ENCODE measurements at regions not wholly inside any gene's neighbourhood (a gene's known extent, or its start where the extent isn't known, plus 50 kb on each side); places are given as distances from the start of the nearest gene placed in this dataset.

GRCh38 chr12:65664715-65665250, 159.5 kb upstream of the HMGA2 start:
- ChIA-PET POLR2A (no interaction called here), CTCF (ENCODE audit: low intra/inter-chr PET ratio) (no interaction called here)
- in situ Hi-C loops (cut with MboI) (no loop called here), intact Hi-C loops (cut with micrococcal nuclease) (no loop called here)
- Histone ChIP-seq H3K4me3 (no peak overlapping the region), H2AFZ (ENCODE audit: low read depth, low read length) (no peak overlapping the region), H3K9me1 (ENCODE audit: control insufficient read depth, insufficient read depth, low read length) (no peaks in the 10 kb centered on the region), H3K79me2 (ENCODE audit: control insufficient read depth, insufficient read depth, low read length) (no peaks in the 10 kb centered on the region), H3K4me2 (ENCODE audit: insufficient read depth, low read length) (no peak overlapping the region), H3K4me1 (replicated peaks in 1 of 2; ENCODE audit: control insufficient read depth in 2 of 2, insufficient read depth in 2 of 2, low read length in 2 of 2) (peaks cover 0 to 57% of the 10 kb centered on the region in 2 experiments; a peak in 4 of 5 replicates), H3K9me3 (replicated peaks; ENCODE audit: control insufficient read depth, insufficient read depth, low read depth, low read length) (no peaks in the 10 kb centered on the region), H3K9ac (ENCODE audit: insufficient read depth in 1 of 2, low read depth in 2 of 2, low read length in 2 of 2) (no peak overlapping the region), H3K27ac (ENCODE audit: extremely low read depth, low read depth, low read length) (no peak overlapping the region), H3K27me3 (ENCODE audit: control insufficient read depth in 2 of 2, insufficient read depth in 2 of 2, low read length in 2 of 2) (no peaks in the 10 kb centered on the region), H4K20me1 (replicated peaks; ENCODE audit: control insufficient read depth, insufficient read depth, low read length) (no peaks in the 10 kb centered on the region), H3K36me3 (ENCODE audit: control insufficient read depth, insufficient read depth, low read length) (no peaks in the 10 kb centered on the region)
- FAIRE-seq (no peak), ATAC-seq (no peak), DNase-seq (ENCODE audit: extremely low read depth in 1 of 4, low spot score in 3 of 4) (no peak)
- TF ChIP-seq MAFG (tag; conservative IDR thresholded peaks at IDR 0.05) (no peak), ZNF311 (CRISPR knock-in tag; IDR thresholded peaks at IDR 0.05) (peak; percentile 93)
- BruUV-seq (replicated peaks), result no TSS peak
- WGBS (ENCODE audit: insufficient coverage, low coverage, missing lambda C conversion rate), result 30% methylated on average over 3 of the region's 3 CpGs

GRCh38 chr12:65665817-65666216, 158.5 kb upstream of the HMGA2 start:
- no peaks in the 10 kb centered on the region for H3K9me1 ChIP-seq (ENCODE audit: control insufficient read depth, insufficient read depth, low read length)
- no peaks in the 10 kb centered on the region for H3K79me2 ChIP-seq (ENCODE audit: control insufficient read depth, insufficient read depth, low read length)
- H3K4me3 ChIP-seq, result no peak overlapping the region
- no TSS peak for BruUV-seq (replicated peaks)
- no peaks in the 10 kb centered on the region for H4K20me1 ChIP-seq (replicated peaks; ENCODE audit: control insufficient read depth, insufficient read depth, low read length)
- POLR2A ChIA-PET, result no interaction called here
- CTCF ChIA-PET (ENCODE audit: low intra/inter-chr PET ratio), result no interaction called here
- H3K4me2 ChIP-seq (ENCODE audit: insufficient read depth, low read length), result no peak overlapping the region
- in situ Hi-C loops (cut with MboI), result no loop called here
- no peaks in the 10 kb centered on the region for H3K9me3 ChIP-seq (replicated peaks; ENCODE audit: control insufficient read depth, insufficient read depth, low read depth, low read length)
- WGBS (ENCODE audit: insufficient coverage, low coverage, missing lambda C conversion rate), result 41% methylated on average over 2 of the region's 2 CpGs
- DNase-seq (ENCODE audit: extremely low read depth in 1 of 4, low spot score in 3 of 4) (no peak), FAIRE-seq (no peak), ATAC-seq (no peak)
- intact Hi-C loops (cut with micrococcal nuclease), result no loop called here
- no peak overlapping the region for H2AFZ ChIP-seq (ENCODE audit: low read depth, low read length)
- H3K4me1 ChIP-seq (replicated peaks in 1 of 2; ENCODE audit: control insufficient read depth in 2 of 2, insufficient read depth in 2 of 2, low read length in 2 of 2), result peaks cover 0 to 54% of the 10 kb centered on the region in 2 experiments; a peak in 4 of 5 replicates
- no peaks in the 10 kb centered on the region for H3K36me3 ChIP-seq (ENCODE audit: control insufficient read depth, insufficient read depth, low read length)
- peak overlapping the region; percentile 76; the same call in 1 of the 3 replicates for H3K27ac ChIP-seq (ENCODE audit: extremely low read depth, low read depth, low read length)
- no peaks in the 10 kb centered on the region for H3K27me3 ChIP-seq (ENCODE audit: control insufficient read depth in 2 of 2, insufficient read depth in 2 of 2, low read length in 2 of 2)
- no peak overlapping the region for H3K9ac ChIP-seq (ENCODE audit: insufficient read depth in 1 of 2, low read depth in 2 of 2, low read length in 2 of 2)
- TF ChIP-seq MEIS2 (IDR thresholded peaks at IDR 0.05; ENCODE audit: partially characterized antibody) (peak; percentile 80), KDM2B (CRISPR knock-in tag; IDR thresholded peaks at IDR 0.05) (no peak), TRIM24 (IDR thresholded peaks at IDR 0.05) (peak in 1 of 2 experiments; percentile 39; a peak in 1 of 4 replicates), CEBPB (tag; IDR thresholded peaks at IDR 0.05) (peak; percentile 87), MAFK (IDR thresholded peaks at IDR 0.05; ENCODE audit: low read length) (no peak), ZNF589 (CRISPR knock-in tag; IDR thresholded peaks at IDR 0.05; ENCODE audit: low read depth) (0 out of 2 replicates have a peak, but pooled peaks have one; percentile 26)
- TF ChIP-seq, protein P1, sequence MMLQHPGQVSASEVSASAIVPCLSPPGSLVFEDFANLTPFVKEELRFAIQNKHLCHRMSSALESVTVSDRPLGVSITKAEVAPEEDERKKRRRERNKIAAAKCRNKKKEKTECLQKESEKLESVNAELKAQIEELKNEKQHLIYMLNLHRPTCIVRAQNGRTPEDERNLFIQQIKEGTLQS (IDR thresholded peaks at IDR 0.05), result peak; percentile 83
- TF ChIP-seq, protein P1 (CRISPR knock-in tag; conservative IDR thresholded peaks at IDR 0.05), result no peak
- TF ChIP-seq, protein P2, sequence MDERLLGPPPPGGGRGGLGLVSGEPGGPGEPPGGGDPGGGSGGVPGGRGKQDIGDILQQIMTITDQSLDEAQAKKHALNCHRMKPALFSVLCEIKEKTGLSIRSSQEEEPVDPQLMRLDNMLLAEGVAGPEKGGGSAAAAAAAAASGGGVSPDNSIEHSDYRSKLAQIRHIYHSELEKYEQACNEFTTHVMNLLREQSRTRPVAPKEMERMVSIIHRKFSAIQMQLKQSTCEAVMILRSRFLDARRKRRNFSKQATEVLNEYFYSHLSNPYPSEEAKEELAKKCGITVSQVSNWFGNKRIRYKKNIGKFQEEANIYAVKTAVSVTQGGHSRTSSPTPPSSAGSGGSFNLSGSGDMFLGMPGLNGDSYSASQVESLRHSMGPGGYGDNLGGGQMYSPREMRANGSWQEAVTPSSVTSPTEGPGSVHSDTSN (CRISPR knock-in tag; IDR thresholded peaks at IDR 0.05; ENCODE audit: low read depth), result 0 out of 2 replicates have a peak, but pooled peaks have one; percentile 35
- TF ChIP-seq, protein P2 (tag; conservative IDR thresholded peaks at IDR 0.05; ENCODE audit: low read depth), result no peak; the same call in 1 of the 2 replicates
- TF ChIP-seq, protein P3, sequence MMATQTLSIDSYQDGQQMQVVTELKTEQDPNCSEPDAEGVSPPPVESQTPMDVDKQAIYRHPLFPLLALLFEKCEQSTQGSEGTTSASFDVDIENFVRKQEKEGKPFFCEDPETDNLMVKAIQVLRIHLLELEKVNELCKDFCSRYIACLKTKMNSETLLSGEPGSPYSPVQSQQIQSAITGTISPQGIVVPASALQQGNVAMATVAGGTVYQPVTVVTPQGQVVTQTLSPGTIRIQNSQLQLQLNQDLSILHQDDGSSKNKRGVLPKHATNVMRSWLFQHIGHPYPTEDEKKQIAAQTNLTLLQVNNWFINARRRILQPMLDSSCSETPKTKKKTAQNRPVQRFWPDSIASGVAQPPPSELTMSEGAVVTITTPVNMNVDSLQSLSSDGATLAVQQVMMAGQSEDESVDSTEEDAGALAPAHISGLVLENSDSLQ (IDR thresholded peaks at IDR 0.05), result peak; percentile 62
